NB4 (cell line): ENCODE measurements at regions not wholly inside any gene's neighbourhood (a gene's known extent, or its start where the extent isn't known, plus 50 kb on each side); places are given as distances from the start of the nearest gene placed in this dataset.

ENCODE experiments used
- DNase-seq: peaks from one replicate; pipeline ENCODE4 v3.0.0; 2010; ENCODE audit warnings: low read depth
- H3K4me3 ChIP-seq: one replicate; pipeline ENCODE4 v1.5.1; 2011; ENCODE audit warnings: mild to moderate bottlenecking, low read depth, low read length, moderate library complexity
- CTCF ChIP-seq: IDR thresholded peaks from one replicate; pipeline ENCODE4 v1.5.1; 2012; ENCODE audit warnings: low read depth, low read length
- MAX ChIP-seq: IDR thresholded peaks from 2 replicates; pipeline ENCODE4 v1.6.1; 2011; ENCODE audit warnings: low read depth, low read length
- MYC ChIP-seq: IDR thresholded peaks from 2 replicates; pipeline ENCODE4 v1.6.1; 2011; ENCODE audit warnings: low read depth, low read length
- POLR2A ChIP-seq: IDR thresholded peaks from 2 replicates; pipeline ENCODE4 v1.6.1; 2011; ENCODE audit warnings: mild to moderate bottlenecking; ENCODE audit not compliant: insufficient read length; ENCODE audit errors: extremely low read depth

GRCh38 chr2:235131334-235132305 lies 179.8 kb downstream of the SH3BP4 start:
- no peak overlapping the region for H3K4me3 ChIP-seq
- TF ChIP-seq MAX (no peak), CTCF (no peak), MYC (no peak), POLR2A (no peak)

GRCh38 chr2:235132651-235133050 lies 180.8 kb downstream of the SH3BP4 start:
- TF ChIP-seq MYC (no peak), MAX (no peak), CTCF (no peak), POLR2A (no peak)
- no peak overlapping the region for H3K4me3 ChIP-seq
- no peak for DNase-seq

More at GRCh38 chr2:235131334-235132305, 179.8 kb downstream of the SH3BP4 start:
- DNase-seq: no peak

- TF ChIP-seq CTCF (no peak), MAX (no peak), MYC (no peak), POLR2A (no peak)
- DNase-seq: no peak
- H3K4me3 ChIP-seq: no peak overlapping the region
These were observed 182.0 kb downstream of the SH3BP4 start for GRCh38 chr2:235133837-235134236.

- TF ChIP-seq MAX (no peak), MYC (no peak), CTCF (no peak), POLR2A (no peak)
- no peak for DNase-seq
- no peak overlapping the region for H3K4me3 ChIP-seq
These were observed 182.6 kb downstream of the SH3BP4 start for GRCh38 chr2:235134420-235134819.

- TF ChIP-seq MAX: no peak
- TF ChIP-seq MYC: no peak
- TF ChIP-seq CTCF: no peak
- no peak for TF ChIP-seq POLR2A
- DNase-seq: no peak
These were observed 183.6 kb downstream of the SH3BP4 start for GRCh38 chr2:235135195-235135965.

More at GRCh38 chr2:235135195-235135965, 183.6 kb downstream of the SH3BP4 start:
- no peak overlapping the region for H3K4me3 ChIP-seq
